ENCODE measurements at regions not wholly inside any gene's neighbourhood (a gene's known extent, or its start where the extent isn't known, plus 50 kb on each side); places are given as distances from the start of the nearest gene placed in this dataset.

- H3K27ac Mint-ChIP-seq, result no peak overlapping the region
- Histone ChIP-seq H2AFZ (ENCODE audit: insufficient read depth, low read depth, low read length, poor library complexity, severe bottlenecking) (no peak overlapping the region), H3K4me2 (replicated peaks; ENCODE audit: extremely low read depth, low read length, poor library complexity, severe bottlenecking) (no peak overlapping the region), H3K27me3 (ENCODE audit: control insufficient read depth in 2 of 2, insufficient read depth in 2 of 2, low read length in 2 of 2) (no peaks in the 10 kb centered on the region), H3K4me1 (ENCODE audit: control insufficient read depth in 1 of 2, insufficient read depth in 2 of 2, low read length in 2 of 2) (no peaks in the 10 kb centered on the region), H3K79me2 (ENCODE audit: insufficient read depth, low read length) (no peaks in the 10 kb centered on the region), H3K36me3 (replicated peaks in 1 of 2; ENCODE audit: control insufficient read depth in 1 of 2, insufficient read depth in 2 of 2, low read length in 2 of 2) (no peaks in the 10 kb centered on the region), H3K4me3 (replicated peaks in 1 of 3; ENCODE audit: low read depth in 2 of 3, low read length in 3 of 3) (no peak overlapping the region), H3K9ac (ENCODE audit: insufficient read depth, low read length, poor library complexity, severe bottlenecking) (no peak overlapping the region), H3K27ac (ENCODE audit: low read depth in 1 of 2, low read length in 2 of 2) (no peak overlapping the region), H4K20me1 (ENCODE audit: insufficient read depth, low read length) (no peaks in the 10 kb centered on the region), H3K9me3 (replicated peaks in 1 of 2; ENCODE audit: control insufficient read depth in 1 of 2, insufficient read depth in 1 of 2, low read length in 2 of 2) (no peaks in the 10 kb centered on the region)
- no peaks in the 10 kb centered on the region for H3K9me3 Mint-ChIP-seq
- no peaks in the 10 kb centered on the region for H3K4me1 Mint-ChIP-seq
- TF ChIP-seq CTCF (IDR thresholded peaks at IDR 0.05), result no peak
- DNase-seq, result no peak
- no CpG with 5 or more reads among the region's 4 CpGs for WGBS (ENCODE audit: insufficient coverage)
- no peaks in the 10 kb centered on the region for H3K36me3 Mint-ChIP-seq
- H3K27me3 Mint-ChIP-seq (ENCODE audit: low read depth in 3 of 3), result peaks cover 0 to 2% (median 0%) of the 10 kb centered on the region in 3 donors
- H3K4me3 Mint-ChIP-seq, result no peak overlapping the region
- intact Hi-C loops (cut with micrococcal nuclease), result no loop called here
Observed at GRCh38 chr10:52877451-52877850, 104.9 kb upstream of the MBL2 start.

- H3K9ac ChIP-seq (ENCODE audit: insufficient read depth, low read length, poor library complexity, severe bottlenecking), result no peak overlapping the region
- WGBS (ENCODE audit: insufficient coverage), result 100% methylated on average over 1 of the region's 2 CpGs
- no peak overlapping the region for H3K27ac Mint-ChIP-seq
- H3K79me2 ChIP-seq (ENCODE audit: insufficient read depth, low read length), result no peaks in the 10 kb centered on the region
- no peak overlapping the region for H3K4me3 Mint-ChIP-seq
- no peaks in the 10 kb centered on the region for H3K9me3 ChIP-seq (replicated peaks in 1 of 2; ENCODE audit: control insufficient read depth in 1 of 2, insufficient read depth in 1 of 2, low read length in 2 of 2)
- H3K27me3 Mint-ChIP-seq (ENCODE audit: low read depth in 3 of 3), result peaks cover 0 to 2% (median 0%) of the 10 kb centered on the region in 3 donors
- H3K4me3 ChIP-seq (replicated peaks in 1 of 3; ENCODE audit: low read depth in 2 of 3, low read length in 3 of 3), result no peak overlapping the region
- intact Hi-C loops (cut with micrococcal nuclease), result no loop called here
- no peaks in the 10 kb centered on the region for H4K20me1 ChIP-seq (ENCODE audit: insufficient read depth, low read length)
- no peak overlapping the region for H3K27ac ChIP-seq (ENCODE audit: low read depth in 1 of 2, low read length in 2 of 2)
- H2AFZ ChIP-seq (ENCODE audit: insufficient read depth, low read depth, low read length, poor library complexity, severe bottlenecking), result no peak overlapping the region
- H3K27me3 ChIP-seq (ENCODE audit: control insufficient read depth in 2 of 2, insufficient read depth in 2 of 2, low read length in 2 of 2), result no peaks in the 10 kb centered on the region
- no peak overlapping the region for H3K4me2 ChIP-seq (replicated peaks; ENCODE audit: extremely low read depth, low read length, poor library complexity, severe bottlenecking)
- no peak for TF ChIP-seq CTCF (IDR thresholded peaks at IDR 0.05)
- no peak for DNase-seq
- peaks cover 0 to 1% (median 0%) of the 10 kb centered on the region in 7 donors for H3K9me3 Mint-ChIP-seq
- no peaks in the 10 kb centered on the region for H3K36me3 ChIP-seq (replicated peaks in 1 of 2; ENCODE audit: control insufficient read depth in 1 of 2, insufficient read depth in 2 of 2, low read length in 2 of 2)
- no peaks in the 10 kb centered on the region for H3K36me3 Mint-ChIP-seq
- H3K4me1 ChIP-seq (ENCODE audit: control insufficient read depth in 1 of 2, insufficient read depth in 2 of 2, low read length in 2 of 2), result no peaks in the 10 kb centered on the region
- H3K4me1 Mint-ChIP-seq, result no peaks in the 10 kb centered on the region
Observed at GRCh38 chr10:52875336-52875735, 102.8 kb upstream of the MBL2 start.
